ENCODE measurements at regions not wholly inside any gene's neighbourhood (a gene's known extent, or its start where the extent isn't known, plus 50 kb on each side); places are given as distances from the start of the nearest gene placed in this dataset.
"Not testable (repeated sequence)": the region's sequence is repeated elsewhere in the genome, so short reads cannot be mapped to it uniquely, and the experiment has no call there.

GRCh38 chr6:4412077-4412476 lies 276.7 kb upstream of the ECI2 start:
- DNase-seq (ENCODE audit: low read depth): no peak

GRCh38 chr6:4407710-4408109 lies 272.3 kb upstream of the ECI2 start:
- not testable (repeated sequence) for DNase-seq (ENCODE audit: low read depth)

GRCh38 chr6:4405621-4406212 lies 270.3 kb upstream of the ECI2 start:
- no peak for DNase-seq (ENCODE audit: low read depth)

- no peak for DNase-seq (ENCODE audit: low read depth)
These were observed 269.0 kb upstream of the ECI2 start for GRCh38 chr6:4404415-4404814.

GRCh38 chr6:4403828-4404227 lies 268.5 kb upstream of the ECI2 start:
- no peak for DNase-seq (ENCODE audit: low read depth)

GRCh38 chr6:4403023-4403752 lies 267.8 kb upstream of the ECI2 start:
- no peak for DNase-seq (ENCODE audit: low read depth)

- no peak for DNase-seq (ENCODE audit: low read depth)
These were observed 267.2 kb upstream of the ECI2 start for GRCh38 chr6:4402477-4402976.

- no peak for DNase-seq (ENCODE audit: low read depth)
These were observed 266.3 kb upstream of the ECI2 start for GRCh38 chr6:4401408-4402368.

- DNase-seq (ENCODE audit: low read depth): no peak
These were observed 264.3 kb upstream of the ECI2 start for GRCh38 chr6:4399656-4400055.

GRCh38 chr6:4398791-4399190 lies 263.4 kb upstream of the ECI2 start:
- DNase-seq (ENCODE audit: low read depth): no peak

- no peak for DNase-seq (ENCODE audit: low read depth)
These were observed 261.9 kb upstream of the ECI2 start for GRCh38 chr6:4397307-4397706.

- no peak for DNase-seq (ENCODE audit: low read depth)
These were observed 260.7 kb upstream of the ECI2 start for GRCh38 chr6:4396044-4396443.

- no peak for DNase-seq (ENCODE audit: low read depth)
These were observed 260.0 kb upstream of the ECI2 start for GRCh38 chr6:4395386-4395785.

- no peak for DNase-seq (ENCODE audit: low read depth)
These were observed 259.4 kb upstream of the ECI2 start for GRCh38 chr6:4394786-4395185.

- no peak for DNase-seq (ENCODE audit: low read depth)
These were observed 253.3 kb upstream of the ECI2 start for GRCh38 chr6:4388675-4389074.

- DNase-seq (ENCODE audit: low read depth): no peak
These were observed 249.3 kb upstream of the ECI2 start for GRCh38 chr6:4384656-4385055.

- no peak for DNase-seq (ENCODE audit: low read depth)
These were observed 248.7 kb upstream of the ECI2 start for GRCh38 chr6:4383910-4384638.

GRCh38 chr6:4382362-4382853 lies 247.0 kb upstream of the ECI2 start:
- DNase-seq (ENCODE audit: low read depth): no peak

- no peak for DNase-seq (ENCODE audit: low read depth)
These were observed 246.0 kb upstream of the ECI2 start for GRCh38 chr6:4381381-4381780.

GRCh38 chr6:4380881-4381281 lies 245.5 kb upstream of the ECI2 start:
- no peak for DNase-seq (ENCODE audit: low read depth)

- DNase-seq (ENCODE audit: low read depth): no peak
These were observed 244.6 kb upstream of the ECI2 start for GRCh38 chr6:4379958-4380357.

Measured in HS-27A (cell line).